HG03460 (cell line): ENCODE measurements at regions not wholly inside any gene's neighbourhood (a gene's known extent, or its start where the extent isn't known, plus 50 kb on each side); places are given as distances from the start of the nearest gene placed in this dataset.

ENCODE experiments used
- ATAC-seq: cut with Tn5 transposase; IDR thresholded peaks from one replicate; pipeline ENCODE4 v1.9.1; 2021; ENCODE audit not compliant: unreplicated experiment

- no peak for ATAC-seq
Measured at GRCh38 chr12:115338566-115339294, 654.8 kb upstream of the TBX3 start.

GRCh38 chr12:115337693-115338543 lies 653.9 kb upstream of the TBX3 start:
- no peak for ATAC-seq

DNA sequence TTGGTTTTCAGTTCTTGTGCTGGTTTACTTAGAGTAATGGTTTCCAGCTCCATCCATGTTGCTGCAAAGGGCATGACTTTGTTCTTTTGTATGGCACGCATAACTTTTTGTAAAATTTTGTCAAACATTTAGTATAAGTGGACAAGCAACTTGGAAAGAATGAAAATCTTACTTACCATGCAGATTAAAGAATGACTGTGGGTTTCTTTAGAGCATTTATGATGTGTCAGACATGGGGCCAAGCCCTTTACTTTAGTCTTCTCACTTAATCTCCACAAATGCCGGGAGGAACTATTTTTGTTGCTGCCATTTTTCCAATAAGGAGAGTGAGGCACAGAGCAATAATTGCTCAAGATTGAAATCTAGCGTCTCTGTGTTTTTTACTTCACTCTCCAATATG lies 652.5 kb upstream of the TBX3 start:
- no peak for ATAC-seq

GRCh38 chr12:115335594-115335993 lies 651.6 kb upstream of the TBX3 start:
- ATAC-seq = no peak

- no peak for ATAC-seq
Measured at GRCh38 chr12:115335048-115335447, 651.1 kb upstream of the TBX3 start.

- ATAC-seq = no peak
Measured at GRCh38 chr12:115332945-115333344, 649.0 kb upstream of the TBX3 start.

DNA sequence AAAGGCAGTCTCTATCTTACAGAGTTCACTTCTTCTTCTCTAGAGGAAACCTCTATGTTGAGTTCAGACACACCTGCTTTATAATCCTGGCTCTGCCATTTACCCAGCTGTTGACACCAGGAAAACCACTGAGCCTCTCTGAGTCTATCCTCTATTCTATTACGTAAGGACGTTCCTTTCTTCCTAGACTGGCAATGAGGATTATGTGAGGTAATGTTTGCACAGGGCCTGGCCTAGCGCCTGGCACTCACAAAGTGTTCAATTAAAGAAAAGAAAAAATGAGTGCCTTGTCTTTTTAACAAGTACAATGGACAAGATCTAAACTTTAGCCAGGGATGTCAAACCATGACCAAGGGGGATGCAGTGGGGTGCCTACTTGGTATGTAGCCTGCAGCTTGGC lies 641.9 kb upstream of the TBX3 start:
- ATAC-seq = no peak

- ATAC-seq = no peak
Measured at GRCh38 chr12:115324949-115325593, 641.1 kb upstream of the TBX3 start.

- no peak for ATAC-seq
Measured at GRCh38 chr12:115323223-115323905, 639.4 kb upstream of the TBX3 start.

DNA sequence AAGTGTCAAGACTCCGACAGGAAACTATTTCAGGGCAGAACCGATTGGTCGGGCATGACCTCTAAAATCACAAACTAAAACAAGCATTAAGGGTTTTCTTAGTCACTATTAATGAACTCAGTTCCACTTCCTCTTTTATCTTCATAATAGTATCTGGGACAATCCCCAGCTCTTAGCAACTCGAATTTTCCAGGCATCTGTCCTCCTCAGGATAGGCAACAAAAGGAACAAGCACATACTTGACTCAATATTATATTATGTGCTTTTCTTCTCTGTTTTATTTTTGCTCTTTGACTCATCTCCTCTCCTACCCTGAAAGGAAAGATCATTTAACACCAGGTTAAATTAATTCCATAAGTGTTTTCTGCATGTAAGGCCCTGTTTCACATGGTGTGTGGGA lies 638.3 kb upstream of the TBX3 start:
- peak; percentile 67 for ATAC-seq

- no peak for ATAC-seq
Measured at GRCh38 chr12:115320967-115321366, 637.0 kb upstream of the TBX3 start.

DNA sequence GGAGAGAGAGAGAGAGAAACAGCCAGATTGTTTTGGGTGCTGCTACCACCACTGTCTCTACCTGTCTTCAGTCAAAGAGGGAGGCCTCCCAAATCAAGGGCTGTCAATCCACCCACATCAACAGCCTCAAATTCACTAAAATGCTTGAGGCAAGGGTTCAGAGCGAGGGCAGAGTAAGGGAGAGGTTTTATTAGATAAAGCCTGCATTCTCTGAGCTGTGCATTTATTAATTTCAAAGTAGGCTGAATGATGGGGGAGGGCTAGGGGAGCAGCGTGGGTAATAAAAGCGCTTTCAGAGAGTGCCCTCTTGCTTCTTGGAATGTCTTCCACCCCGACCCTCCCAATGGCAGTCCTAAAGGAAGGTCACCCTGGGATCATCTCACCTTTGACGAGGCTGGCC lies 636.5 kb upstream of the TBX3 start:
- no peak for ATAC-seq

GRCh38 chr12:115319446-115320040 lies 635.6 kb upstream of the TBX3 start:
- no peak for ATAC-seq

DNA sequence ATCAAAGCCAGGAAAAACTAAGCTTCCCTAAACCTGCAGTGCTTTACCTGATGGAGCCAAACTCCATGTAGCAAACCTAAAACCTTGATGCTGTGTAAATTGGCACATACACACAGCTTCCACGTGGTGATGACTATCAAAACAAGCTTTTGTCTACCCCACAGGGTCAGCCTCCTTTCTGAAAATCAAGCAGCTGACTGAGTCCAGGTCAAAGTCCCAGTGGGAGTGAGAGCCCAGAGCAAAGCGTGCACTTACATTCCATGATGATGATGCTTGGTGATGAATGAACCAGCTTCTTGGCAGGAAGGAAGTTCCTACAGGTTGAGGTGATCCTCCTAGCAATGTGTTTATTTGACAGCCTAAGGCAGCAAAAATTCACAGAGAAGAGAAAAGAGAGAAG lies 630.0 kb upstream of the TBX3 start:
- no peak for ATAC-seq

- no peak for ATAC-seq
Measured at GRCh38 chr12:115312901-115313300, 628.9 kb upstream of the TBX3 start.

- no peak for ATAC-seq
Measured at GRCh38 chr12:115311875-115312274, 627.9 kb upstream of the TBX3 start.

- no peak for ATAC-seq
Measured at GRCh38 chr12:115308918-115309317, 624.9 kb upstream of the TBX3 start.

DNA sequence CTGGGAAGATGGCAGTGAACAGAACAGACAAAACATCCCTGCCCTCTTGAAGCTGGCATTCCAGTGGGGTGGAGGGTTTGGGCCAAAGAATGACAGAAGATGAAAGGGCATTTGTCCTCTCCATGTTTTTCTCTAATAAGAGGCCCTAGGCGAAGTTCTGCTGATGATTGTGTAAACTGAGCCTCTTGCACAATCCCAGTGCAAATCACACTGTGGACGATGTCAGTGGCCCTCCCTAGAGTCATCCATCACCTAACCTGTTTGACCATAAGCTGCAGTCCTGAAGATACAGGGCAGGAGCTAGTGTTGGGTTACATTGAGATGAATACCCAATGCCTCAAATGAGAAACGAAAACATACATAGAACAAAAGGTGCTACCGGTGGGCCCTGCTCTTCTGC lies 622.4 kb upstream of the TBX3 start:
- no peak for ATAC-seq

DNA sequence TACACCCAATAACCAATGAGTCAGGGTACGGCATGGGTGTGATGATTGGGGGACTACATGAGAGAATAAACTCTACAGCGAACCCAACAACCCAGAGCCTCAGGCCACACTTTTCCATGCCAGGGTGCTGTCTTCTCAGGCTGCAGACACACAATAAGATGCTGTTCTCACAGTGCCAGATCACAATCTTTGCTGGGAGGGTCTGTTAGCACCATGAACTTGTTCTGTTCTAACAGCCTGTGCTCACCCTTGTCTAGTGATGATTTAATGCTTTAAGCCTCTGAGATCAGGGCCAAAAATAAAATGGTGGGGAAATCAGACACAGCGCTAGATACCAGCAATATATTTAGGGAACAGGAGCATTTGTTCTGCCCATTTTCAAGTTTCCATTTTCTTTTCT lies 621.9 kb upstream of the TBX3 start:
- ATAC-seq = no peak

DNA sequence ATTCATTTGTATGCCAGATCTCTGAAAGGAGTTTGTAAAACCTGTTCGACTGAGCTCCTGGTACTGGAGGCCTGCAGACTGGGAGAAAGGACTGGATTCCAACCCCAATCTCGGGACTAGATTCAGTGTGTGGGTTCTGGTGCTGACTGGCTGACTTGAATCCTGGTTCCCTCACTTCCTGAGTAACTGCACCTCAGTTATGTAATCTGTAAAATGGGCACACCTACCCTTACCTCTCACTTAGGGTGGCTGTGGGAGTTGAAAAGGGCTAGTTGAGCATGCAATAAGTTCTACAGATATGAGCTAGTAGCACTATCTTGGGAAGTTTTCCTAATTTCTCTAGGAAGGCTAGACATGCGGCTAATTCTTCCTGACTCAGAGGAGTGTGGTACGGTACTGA lies 621.3 kb upstream of the TBX3 start:
- ATAC-seq = no peak

DNA sequence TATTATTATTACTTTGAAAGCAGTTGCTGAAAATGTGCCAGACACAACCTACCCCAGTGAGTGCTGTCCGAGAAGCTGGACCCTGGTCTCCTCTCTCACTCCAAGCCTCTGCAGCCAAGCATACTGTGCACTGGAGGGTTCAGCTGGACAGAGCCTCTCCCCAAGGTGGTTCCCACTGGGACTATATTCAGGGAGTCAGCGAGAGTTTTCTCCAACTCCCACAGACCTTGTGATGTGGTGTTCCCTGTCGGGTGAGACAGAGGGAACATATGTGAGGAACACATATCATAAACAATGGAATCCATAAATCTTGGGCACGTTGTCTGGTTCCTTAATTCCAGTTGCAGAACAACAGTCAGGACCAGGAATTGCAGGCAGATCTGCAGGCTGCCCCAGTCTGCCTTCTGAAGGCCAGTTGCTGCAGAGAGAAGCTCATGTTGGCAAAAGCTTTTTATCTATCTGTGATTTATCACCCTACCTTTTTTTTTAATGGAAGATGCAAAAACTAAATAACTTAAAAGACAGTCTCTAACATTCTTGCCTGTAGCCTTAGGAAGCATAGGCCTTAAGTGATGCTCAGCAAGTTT lies 619.8 kb upstream of the TBX3 start:
- ATAC-seq = no peak
